ENCODE measurements at regions not wholly inside any gene's neighbourhood (a gene's known extent, or its start where the extent isn't known, plus 50 kb on each side); places are given as distances from the start of the nearest gene placed in this dataset.
A peak's percentile ranks its signal among the peaks of the same experiment; 100 is the strongest.

DNA sequence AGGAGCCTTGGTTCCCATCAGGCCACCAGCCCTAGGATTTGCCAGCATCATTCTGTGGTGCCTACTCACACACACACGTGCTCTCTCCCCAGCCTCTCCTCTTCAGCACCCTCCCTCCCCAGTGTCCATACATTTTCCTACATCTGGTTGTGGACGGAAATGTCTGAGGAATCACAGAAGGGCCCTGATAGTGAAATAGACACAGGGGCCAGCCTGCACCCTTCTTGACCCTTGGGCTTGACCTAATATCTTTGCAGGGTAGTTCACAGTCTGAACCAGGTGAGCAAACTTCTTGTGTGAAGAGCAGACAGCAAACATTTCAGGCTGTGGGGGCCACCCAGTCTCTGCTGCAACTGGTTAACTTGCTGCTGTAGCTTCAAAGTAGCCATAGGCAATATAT lies 108.5 kb upstream of the NXT1 start:
- peak overlapping the region; percentile 10 for H2AK5ac ChIP-seq (ENCODE audit: low read length, severe bottlenecking)
- no peak overlapping the region for H2BK15ac ChIP-seq (ENCODE audit: low read depth, poor library complexity, severe bottlenecking)
- no peak overlapping the region for H3K9ac ChIP-seq (ENCODE audit: low read length)
- no peak overlapping the region for H3K14ac ChIP-seq (ENCODE audit: low read length in 2 of 2)
- H3K36me3 ChIP-seq (ENCODE audit: control insufficient read depth in 1 of 2, insufficient read depth in 2 of 2, low read depth in 1 of 2, low read length in 2 of 2), result no peaks in the 10 kb centered on the region
- H3K23ac ChIP-seq (ENCODE audit: low read length in 2 of 2), result no peak overlapping the region
- H4K91ac ChIP-seq (ENCODE audit: low read length), result no peak overlapping the region
- no peak overlapping the region for H2BK12ac ChIP-seq (ENCODE audit: low read length in 2 of 2)
- H3K9me3 ChIP-seq (ENCODE audit: control insufficient read depth, low read length), result no peaks in the 10 kb centered on the region
- H3K4me3 ChIP-seq (ENCODE audit: insufficient read depth in 1 of 2, low read depth in 1 of 2, low read length in 2 of 2), result no peak overlapping the region
- no peak overlapping the region for H2BK5ac ChIP-seq (ENCODE audit: low read depth, low read length, poor library complexity, severe bottlenecking)
- no peak overlapping the region for H3K27ac ChIP-seq (ENCODE audit: low read length, poor library complexity, severe bottlenecking)
- H3K79me1 ChIP-seq (replicated peaks; ENCODE audit: low read length, poor library complexity, severe bottlenecking), result no peaks in the 10 kb centered on the region
- no peak overlapping the region for H2AFZ ChIP-seq (ENCODE audit: low read depth, low read length)
- DNase-seq, result no peak
- H3K27me3 ChIP-seq (ENCODE audit: control insufficient read depth in 1 of 2, insufficient read depth in 1 of 2, low read length in 2 of 2), result no peaks in the 10 kb centered on the region
- H3K4ac ChIP-seq (ENCODE audit: low read depth in 1 of 2, low read length in 2 of 2), result no peak overlapping the region
- H4K8ac ChIP-seq (ENCODE audit: low read length), result no peak overlapping the region
- no peak overlapping the region for H2BK120ac ChIP-seq (ENCODE audit: low read depth, low read length)
- no peak overlapping the region for H3K18ac ChIP-seq (ENCODE audit: low read depth in 1 of 2, low read length in 2 of 2)
- 74% methylated on average over 2 of the region's 2 CpGs for WGBS
- no peak overlapping the region for H3K4me2 ChIP-seq (ENCODE audit: low read length, poor library complexity, severe bottlenecking)
- H3K4me1 ChIP-seq (ENCODE audit: control insufficient read depth, insufficient read depth, low read depth, low read length), result peaks cover 5% of the 10 kb centered on the region

GRCh38 chr20:23241416-23241815 lies 109.2 kb upstream of the NXT1 start:
- H3K4ac ChIP-seq (ENCODE audit: low read depth in 1 of 2, low read length in 2 of 2), result no peak overlapping the region
- H2AFZ ChIP-seq (ENCODE audit: low read depth, low read length), result no peak overlapping the region
- no peak overlapping the region for H3K18ac ChIP-seq (ENCODE audit: low read depth in 1 of 2, low read length in 2 of 2)
- WGBS, result 88% methylated on average over 3 of the region's 3 CpGs
- H3K79me1 ChIP-seq (replicated peaks; ENCODE audit: low read length, poor library complexity, severe bottlenecking), result no peaks in the 10 kb centered on the region
- H3K23ac ChIP-seq (ENCODE audit: low read length in 2 of 2), result no peak overlapping the region
- H3K4me1 ChIP-seq (ENCODE audit: control insufficient read depth, insufficient read depth, low read depth, low read length), result peaks cover 5% of the 10 kb centered on the region
- peak overlapping the region; percentile 60 for H2BK15ac ChIP-seq (ENCODE audit: low read depth, poor library complexity, severe bottlenecking)
- H3K36me3 ChIP-seq (ENCODE audit: control insufficient read depth in 1 of 2, insufficient read depth in 2 of 2, low read depth in 1 of 2, low read length in 2 of 2), result no peaks in the 10 kb centered on the region
- H3K9me3 ChIP-seq (ENCODE audit: control insufficient read depth, low read length), result no peaks in the 10 kb centered on the region
- no peak overlapping the region for H2BK120ac ChIP-seq (ENCODE audit: low read depth, low read length)
- H3K27ac ChIP-seq (ENCODE audit: low read length, poor library complexity, severe bottlenecking), result no peak overlapping the region
- no peak for DNase-seq
- H3K27me3 ChIP-seq (ENCODE audit: control insufficient read depth in 1 of 2, insufficient read depth in 1 of 2, low read length in 2 of 2), result no peaks in the 10 kb centered on the region
- peak overlapping the region; percentile 7 for H4K8ac ChIP-seq (ENCODE audit: low read length)
- H2AK5ac ChIP-seq (ENCODE audit: low read length, severe bottlenecking), result no peak overlapping the region
- no peak overlapping the region for H4K91ac ChIP-seq (ENCODE audit: low read length)
- H3K9ac ChIP-seq (ENCODE audit: low read length), result no peak overlapping the region
- no peak overlapping the region for H2BK5ac ChIP-seq (ENCODE audit: low read depth, low read length, poor library complexity, severe bottlenecking)
- H2BK12ac ChIP-seq (ENCODE audit: low read length in 2 of 2), result no peak overlapping the region
- no peak overlapping the region for H3K14ac ChIP-seq (ENCODE audit: low read length in 2 of 2)
- no peak overlapping the region for H3K4me3 ChIP-seq (ENCODE audit: insufficient read depth in 1 of 2, low read depth in 1 of 2, low read length in 2 of 2)
- no peak overlapping the region for H3K4me2 ChIP-seq (ENCODE audit: low read length, poor library complexity, severe bottlenecking)

GRCh38 chr20:23240519-23240918 lies 110.1 kb upstream of the NXT1 start:
- Histone ChIP-seq H2BK120ac (ENCODE audit: low read depth, low read length) (no peak overlapping the region), H3K36me3 (ENCODE audit: control insufficient read depth in 1 of 2, insufficient read depth in 2 of 2, low read depth in 1 of 2, low read length in 2 of 2) (no peaks in the 10 kb centered on the region), H3K4me1 (ENCODE audit: control insufficient read depth, insufficient read depth, low read depth, low read length) (peaks cover 5% of the 10 kb centered on the region), H2AFZ (ENCODE audit: low read depth, low read length) (no peak overlapping the region), H3K4me2 (ENCODE audit: low read length, poor library complexity, severe bottlenecking) (no peak overlapping the region), H4K8ac (ENCODE audit: low read length) (no peak overlapping the region), H2BK15ac (ENCODE audit: low read depth, poor library complexity, severe bottlenecking) (no peak overlapping the region), H3K79me1 (replicated peaks; ENCODE audit: low read length, poor library complexity, severe bottlenecking) (no peaks in the 10 kb centered on the region), H3K18ac (ENCODE audit: low read depth in 1 of 2, low read length in 2 of 2) (no peak overlapping the region), H3K27ac (ENCODE audit: low read length, poor library complexity, severe bottlenecking) (no peak overlapping the region), H2AK5ac (ENCODE audit: low read length, severe bottlenecking) (no peak overlapping the region), H3K23ac (ENCODE audit: low read length in 2 of 2) (no peak overlapping the region), H2BK12ac (ENCODE audit: low read length in 2 of 2) (no peak overlapping the region), H4K91ac (ENCODE audit: low read length) (no peak overlapping the region), H3K9me3 (ENCODE audit: control insufficient read depth, low read length) (no peaks in the 10 kb centered on the region), H3K9ac (ENCODE audit: low read length) (no peak overlapping the region), H2BK5ac (ENCODE audit: low read depth, low read length, poor library complexity, severe bottlenecking) (no peak overlapping the region), H3K14ac (ENCODE audit: low read length in 2 of 2) (no peak overlapping the region), H3K27me3 (ENCODE audit: control insufficient read depth in 1 of 2, insufficient read depth in 1 of 2, low read length in 2 of 2) (no peaks in the 10 kb centered on the region), H3K4me3 (ENCODE audit: insufficient read depth in 1 of 2, low read depth in 1 of 2, low read length in 2 of 2) (no peak overlapping the region), H3K4ac (ENCODE audit: low read depth in 1 of 2, low read length in 2 of 2) (no peak overlapping the region)
- no peak for DNase-seq
- no CpG with 5 or more reads among the region's 1 CpG for WGBS

GRCh38 chr20:23237201-23237600 lies 113.4 kb upstream of the NXT1 start:
- Histone ChIP-seq H3K23ac (ENCODE audit: low read length in 2 of 2) (no peak overlapping the region), H4K91ac (ENCODE audit: low read length) (no peak overlapping the region), H3K4me3 (ENCODE audit: insufficient read depth in 1 of 2, low read depth in 1 of 2, low read length in 2 of 2) (no peak overlapping the region), H3K4me1 (ENCODE audit: control insufficient read depth, insufficient read depth, low read depth, low read length) (no peaks in the 10 kb centered on the region), H3K18ac (ENCODE audit: low read depth in 1 of 2, low read length in 2 of 2) (no peak overlapping the region), H3K14ac (ENCODE audit: low read length in 2 of 2) (no peak overlapping the region), H3K79me1 (replicated peaks; ENCODE audit: low read length, poor library complexity, severe bottlenecking) (no peaks in the 10 kb centered on the region), H3K9ac (ENCODE audit: low read length) (no peak overlapping the region), H4K8ac (ENCODE audit: low read length) (no peak overlapping the region), H2BK15ac (ENCODE audit: low read depth, poor library complexity, severe bottlenecking) (no peak overlapping the region), H3K36me3 (ENCODE audit: control insufficient read depth in 1 of 2, insufficient read depth in 2 of 2, low read depth in 1 of 2, low read length in 2 of 2) (no peaks in the 10 kb centered on the region), H3K27me3 (ENCODE audit: control insufficient read depth in 1 of 2, insufficient read depth in 1 of 2, low read length in 2 of 2) (no peaks in the 10 kb centered on the region), H2BK120ac (ENCODE audit: low read depth, low read length) (no peak overlapping the region), H3K27ac (ENCODE audit: low read length, poor library complexity, severe bottlenecking) (no peak overlapping the region), H3K4ac (ENCODE audit: low read depth in 1 of 2, low read length in 2 of 2) (no peak overlapping the region), H2AK5ac (ENCODE audit: low read length, severe bottlenecking) (no peak overlapping the region), H2BK12ac (ENCODE audit: low read length in 2 of 2) (no peak overlapping the region), H3K4me2 (ENCODE audit: low read length, poor library complexity, severe bottlenecking) (no peak overlapping the region), H3K9me3 (ENCODE audit: control insufficient read depth, low read length) (peaks cover 7% of the 10 kb centered on the region), H2AFZ (ENCODE audit: low read depth, low read length) (no peak overlapping the region), H2BK5ac (ENCODE audit: low read depth, low read length, poor library complexity, severe bottlenecking) (no peak overlapping the region)
- DNase-seq, result no peak
